GM21619 (cell line): ENCODE measurements at regions not wholly inside any gene's neighbourhood (a gene's known extent, or its start where the extent isn't known, plus 50 kb on each side); places are given as distances from the start of the nearest gene placed in this dataset.

Source experiments
- ATAC-seq: cut with Tn5 transposase; IDR thresholded peaks from one replicate; pipeline ENCODE4 v1.9.1; 2021; ENCODE audit not compliant: unreplicated experiment

DNA sequence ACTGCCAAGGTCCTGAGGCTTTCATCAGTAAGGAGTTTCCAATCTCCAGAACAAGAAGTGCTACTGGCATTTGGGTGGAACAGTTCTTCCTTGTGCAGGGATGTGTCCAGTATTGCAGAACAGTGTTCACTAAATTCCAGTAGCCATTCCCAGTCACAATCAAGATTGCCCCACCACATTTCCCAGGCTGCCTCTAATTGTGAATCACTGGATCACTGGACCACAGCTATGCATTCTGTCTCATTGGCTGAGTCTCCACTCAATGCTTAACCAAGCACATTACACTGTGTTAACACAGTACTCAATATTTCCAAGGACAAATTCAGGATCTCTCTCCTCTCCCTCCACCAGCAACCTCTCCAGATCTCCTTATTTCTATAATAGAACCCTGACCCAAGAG, 160.2 kb upstream of the CCDC150 start:
- ATAC-seq: no peak

DNA sequence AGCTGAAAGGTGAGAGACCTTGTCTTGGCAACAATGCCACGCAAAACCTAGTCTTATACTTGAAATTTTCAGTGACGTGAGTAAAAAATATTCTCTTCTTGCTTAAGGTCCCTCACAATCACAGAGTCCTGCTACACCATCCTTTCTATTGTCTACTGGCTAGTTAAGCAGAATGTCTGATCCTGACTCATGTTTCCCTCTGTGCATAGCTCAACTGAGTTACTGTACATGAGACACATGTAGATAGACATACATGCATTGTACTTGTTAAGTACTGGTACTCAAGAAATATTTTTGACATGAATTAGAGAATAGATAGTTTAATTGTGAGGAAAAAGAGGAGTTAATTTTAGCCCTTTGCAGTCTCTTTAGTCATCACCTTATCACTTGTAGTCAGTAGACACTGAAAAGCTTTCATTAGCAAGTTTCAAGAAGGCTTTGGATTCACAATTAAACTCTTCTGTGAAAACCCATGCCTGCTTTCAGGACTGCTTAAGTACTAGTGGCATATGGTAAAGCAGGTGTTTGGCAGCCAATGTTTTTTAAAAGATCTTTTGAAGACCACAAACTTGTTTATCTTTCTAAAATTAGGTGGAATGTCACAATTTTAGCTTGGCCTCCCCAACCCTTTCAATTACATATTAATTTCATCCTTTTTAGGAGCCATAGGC, 158.7 kb upstream of the CCDC150 start:
- ATAC-seq: no peak

DNA sequence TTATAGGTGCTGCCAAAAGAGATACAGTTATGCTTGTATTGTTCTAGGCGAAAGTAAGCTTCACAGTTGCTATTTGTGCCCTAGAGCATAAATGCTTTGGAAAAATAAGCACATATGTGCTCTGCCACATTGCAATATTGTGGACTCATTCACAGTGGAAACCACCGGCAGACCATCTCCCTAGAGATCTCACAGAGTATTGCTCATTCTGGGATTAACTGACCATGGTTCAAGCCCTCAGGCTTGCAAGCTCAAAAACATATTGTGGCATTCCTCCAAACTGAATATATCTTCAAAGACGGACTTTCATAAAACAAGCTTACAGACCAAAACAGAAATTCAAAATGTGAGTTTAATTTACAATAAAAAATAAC, 158.2 kb upstream of the CCDC150 start:
- ATAC-seq: no peak

DNA sequence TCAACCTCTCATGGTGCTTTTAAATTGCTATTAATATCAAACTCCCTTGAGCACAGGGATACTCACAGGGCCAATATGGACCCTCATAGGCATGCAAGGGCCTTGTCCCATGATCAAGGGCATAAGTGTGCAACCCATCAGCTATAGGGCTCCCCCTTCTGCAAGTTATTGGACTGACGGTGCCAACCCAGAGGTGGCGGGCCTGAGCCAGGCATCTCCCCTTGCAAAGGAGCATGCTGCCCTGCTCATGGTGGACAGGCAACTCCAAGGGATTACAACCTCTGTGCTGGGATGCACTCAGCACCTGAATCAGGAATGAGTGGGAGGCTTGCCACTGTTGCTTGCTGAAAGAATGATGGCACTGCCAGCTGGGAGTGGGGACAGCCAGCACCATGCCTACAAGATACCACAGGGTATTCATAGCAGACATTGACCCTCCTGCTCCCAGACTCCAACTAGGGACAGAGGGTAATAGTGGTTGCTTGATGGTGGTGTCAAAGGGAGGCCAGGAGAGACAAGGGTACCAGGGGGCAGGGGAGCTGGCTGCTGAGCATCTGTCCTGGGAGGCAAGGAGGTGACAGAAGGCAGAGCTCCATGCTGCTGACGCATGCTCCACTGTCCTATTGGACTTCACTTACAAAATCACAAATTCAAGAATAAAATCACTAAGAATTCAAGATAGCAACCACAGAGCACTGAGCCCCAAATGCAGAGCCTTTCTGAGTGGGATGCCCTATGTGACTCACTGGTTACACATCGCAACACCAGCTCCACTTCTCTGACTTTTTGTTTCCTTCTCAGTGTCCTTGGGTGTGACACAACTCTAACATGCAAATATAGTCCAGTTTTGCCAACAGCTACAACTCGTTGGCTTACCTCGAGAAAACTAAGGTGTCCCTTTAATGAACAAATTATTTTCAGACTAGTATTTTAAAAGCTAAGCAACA, 157.1 kb upstream of the CCDC150 start:
- ATAC-seq: no peak

DNA sequence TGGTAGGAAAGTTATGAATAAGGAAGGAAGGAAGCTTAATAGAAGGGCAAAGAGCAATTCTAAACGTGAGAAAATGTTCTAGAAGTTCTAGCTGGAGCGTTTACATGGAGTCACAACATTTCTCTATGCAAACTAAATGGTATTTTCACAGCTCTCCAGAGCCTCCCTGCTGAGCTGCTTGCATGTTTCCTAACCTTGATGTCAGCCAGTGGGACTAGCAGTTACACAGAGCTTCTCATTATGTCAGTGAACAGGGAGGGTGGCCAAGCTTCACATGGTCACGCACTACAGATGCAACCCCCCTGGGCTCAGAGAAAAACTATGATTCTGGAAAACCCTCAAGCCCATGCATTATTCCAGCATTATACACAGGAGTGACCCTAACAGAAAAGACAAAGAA, 153.4 kb upstream of the CCDC150 start:
- ATAC-seq: no peak

DNA sequence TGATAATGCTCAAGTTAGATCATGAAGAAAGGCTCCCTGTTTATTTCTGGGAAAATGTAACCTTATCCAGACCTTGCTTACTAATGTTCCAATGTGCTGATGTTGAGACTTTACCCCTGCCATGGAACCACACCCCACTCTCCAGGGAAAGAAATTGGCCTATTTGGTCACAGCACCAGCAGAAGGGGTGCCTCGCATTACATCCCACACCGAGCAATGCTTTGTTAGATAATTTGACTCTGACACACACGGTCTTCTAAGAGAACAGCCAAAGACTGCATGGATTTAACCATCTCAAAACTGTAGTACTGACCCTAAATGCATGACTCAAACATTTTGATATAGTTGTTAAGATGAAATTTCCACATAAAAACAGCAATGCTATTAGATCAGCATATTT, 152.1 kb upstream of the CCDC150 start:
- ATAC-seq: no peak

DNA sequence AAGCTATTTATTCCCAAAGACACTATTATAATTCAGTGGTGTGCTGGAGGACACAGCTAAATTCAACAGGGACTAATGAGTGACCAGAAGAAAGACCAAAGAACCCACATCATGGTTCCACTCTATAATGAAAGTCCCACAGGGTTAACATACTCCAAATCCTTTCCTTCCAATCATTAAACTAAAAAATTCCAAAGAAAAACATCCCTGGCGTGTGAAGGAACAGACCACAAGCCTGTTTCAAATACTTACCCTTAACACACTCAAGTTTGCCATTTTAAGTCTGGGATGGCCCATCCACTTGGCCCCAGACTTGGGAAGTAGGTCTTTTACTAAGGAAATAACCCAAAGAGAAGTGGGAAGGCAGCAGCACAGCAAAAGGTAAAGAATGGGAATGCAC, 150.1 kb upstream of the CCDC150 start:
- ATAC-seq: no peak

DNA sequence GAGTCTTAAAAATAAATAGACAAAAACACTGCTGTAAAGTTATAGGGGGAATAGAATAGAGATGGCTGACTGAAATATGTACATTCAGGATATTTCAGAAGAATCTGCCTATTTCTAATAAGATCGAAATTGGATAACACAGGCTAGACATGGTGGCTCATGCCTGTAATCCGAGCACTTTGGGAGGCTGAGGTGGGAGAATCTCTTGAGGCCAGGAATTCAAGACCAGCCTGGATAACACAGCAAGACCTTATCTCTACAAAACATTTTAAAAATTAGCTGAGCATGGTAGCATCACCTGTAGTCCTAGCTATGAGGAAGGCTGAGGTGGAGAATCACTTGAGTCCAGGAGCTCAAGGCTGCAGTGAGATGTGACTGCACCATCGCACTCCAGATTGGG, 146.6 kb upstream of the CCDC150 start:
- no peak for ATAC-seq

DNA sequence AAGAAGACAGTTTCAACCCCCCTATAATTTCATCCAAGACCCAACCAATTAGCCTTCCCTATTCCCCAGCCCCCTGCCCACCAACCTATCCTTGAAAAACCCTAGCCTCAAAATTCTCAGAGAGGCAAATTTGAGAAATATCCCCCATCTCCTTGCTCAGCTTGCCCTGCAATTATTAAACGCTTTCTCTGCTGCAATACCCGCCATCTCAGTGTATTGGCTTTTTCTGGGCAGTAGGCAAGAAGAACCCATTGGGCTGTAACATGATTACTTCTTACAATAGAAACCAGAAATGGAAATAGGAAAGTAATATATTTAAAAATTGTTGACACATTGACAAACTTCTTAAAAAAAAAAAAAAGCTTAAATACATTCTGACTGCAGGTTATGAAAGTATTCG, 140.6 kb upstream of the CCDC150 start:
- no peak for ATAC-seq

DNA sequence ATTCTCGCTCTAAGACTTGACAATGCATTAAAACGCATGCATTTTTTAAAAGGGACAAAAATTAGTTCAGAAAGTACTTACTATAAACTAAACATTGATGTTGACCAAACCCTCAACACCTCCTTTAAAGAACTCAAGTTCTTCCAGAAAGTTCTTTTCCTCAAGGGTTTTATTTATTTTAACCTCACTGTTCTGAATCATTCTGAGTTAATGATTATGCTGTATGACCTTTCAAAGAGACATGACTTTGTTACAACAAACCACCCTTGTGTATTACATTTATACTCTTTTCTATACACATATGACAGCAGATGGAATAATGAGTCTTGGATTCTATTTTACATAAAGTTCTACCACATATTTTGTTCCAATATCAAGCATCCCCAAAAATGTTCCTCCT, 139.8 kb upstream of the CCDC150 start:
- no peak for ATAC-seq

DNA sequence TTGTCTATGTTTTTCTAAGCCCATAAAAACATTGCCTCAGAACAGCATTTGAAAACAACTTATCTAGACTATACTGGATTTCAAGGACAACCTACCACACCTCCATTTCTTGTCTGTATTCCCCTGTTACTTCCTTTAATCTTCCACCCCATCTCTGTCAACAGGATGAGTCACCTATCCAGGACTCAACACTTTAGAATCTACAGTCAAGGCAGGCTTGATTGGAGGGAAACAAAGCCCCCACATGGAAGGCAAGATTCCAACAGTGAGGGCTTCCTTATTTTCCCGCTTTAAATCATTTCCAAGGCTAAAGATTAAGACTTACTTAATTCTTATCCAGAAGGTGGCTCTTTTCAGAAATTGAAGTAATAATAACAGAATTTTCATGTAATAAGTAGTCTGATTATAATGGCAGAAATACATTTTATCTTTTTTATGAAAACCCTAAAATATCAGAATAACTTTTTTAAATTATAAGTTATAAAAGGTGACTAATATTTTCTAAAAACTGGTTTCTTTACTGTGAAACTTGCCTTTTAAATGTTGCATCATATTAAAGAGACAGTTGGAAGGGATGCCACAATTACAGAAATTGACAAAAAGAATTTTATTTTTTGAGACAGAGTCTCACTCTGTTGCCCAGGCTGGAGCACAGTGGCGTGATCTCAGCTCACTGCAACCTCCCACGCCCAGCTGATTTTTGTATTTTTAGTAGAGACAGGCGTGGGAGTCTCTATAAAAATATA, 138.7 kb upstream of the CCDC150 start:
- ATAC-seq: no peak

DNA sequence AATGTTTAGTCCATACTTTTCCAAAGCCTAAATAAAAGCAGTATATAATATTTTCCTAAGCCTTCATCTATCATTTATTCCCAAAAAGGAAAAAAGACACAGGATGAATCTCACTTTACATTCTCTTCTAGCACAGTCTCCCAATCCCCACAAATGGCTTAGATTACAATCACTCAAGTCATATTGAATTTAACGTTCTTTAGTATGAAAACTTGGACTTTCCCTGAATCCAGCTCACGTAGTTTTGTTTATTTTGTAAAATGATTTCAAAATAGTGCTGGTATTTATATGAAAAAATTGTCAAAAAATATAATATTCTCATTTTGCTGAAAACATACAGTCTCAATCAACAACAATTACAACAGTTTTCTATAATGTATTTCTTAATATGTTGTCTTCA, 137.7 kb upstream of the CCDC150 start:
- ATAC-seq: no peak

DNA sequence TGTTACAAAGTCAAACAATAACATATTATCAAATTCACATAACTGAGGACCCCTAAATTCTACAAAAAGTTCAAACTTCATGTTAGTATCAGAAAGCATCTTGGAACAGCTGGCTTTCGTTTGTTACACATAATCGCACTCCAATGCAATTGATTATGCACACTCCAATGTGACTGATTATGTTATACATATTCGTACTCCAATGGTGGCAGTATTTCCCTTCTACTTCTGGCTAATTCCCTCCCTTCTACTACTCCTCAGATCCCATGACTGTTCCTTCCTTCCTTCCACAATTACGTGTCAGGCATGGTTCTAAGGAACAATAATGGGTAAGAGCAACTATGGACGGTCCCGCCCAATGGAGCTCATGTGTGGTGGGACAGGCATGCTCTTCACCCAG, 137.1 kb upstream of the CCDC150 start:
- no peak for ATAC-seq

DNA sequence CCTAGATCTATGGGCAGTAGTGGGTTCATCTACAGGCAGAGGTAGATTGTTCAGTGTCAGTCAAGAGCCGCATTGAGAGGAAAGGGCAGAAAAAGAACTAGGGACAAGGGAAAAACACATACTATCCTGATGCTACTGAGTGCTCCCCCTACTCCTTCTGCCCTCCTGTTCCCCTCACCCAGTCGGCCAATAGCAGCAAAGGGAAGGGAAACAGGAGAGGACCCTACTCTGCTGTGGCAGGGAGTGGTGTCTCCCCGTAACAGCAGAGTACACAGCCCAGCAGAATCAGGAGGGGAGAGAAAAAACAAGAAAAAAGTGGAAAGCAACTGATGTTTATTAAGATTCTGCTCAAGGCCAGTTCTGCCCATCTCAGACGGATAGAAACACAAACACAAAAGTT, 136.1 kb upstream of the CCDC150 start:
- ATAC-seq: no peak

DNA sequence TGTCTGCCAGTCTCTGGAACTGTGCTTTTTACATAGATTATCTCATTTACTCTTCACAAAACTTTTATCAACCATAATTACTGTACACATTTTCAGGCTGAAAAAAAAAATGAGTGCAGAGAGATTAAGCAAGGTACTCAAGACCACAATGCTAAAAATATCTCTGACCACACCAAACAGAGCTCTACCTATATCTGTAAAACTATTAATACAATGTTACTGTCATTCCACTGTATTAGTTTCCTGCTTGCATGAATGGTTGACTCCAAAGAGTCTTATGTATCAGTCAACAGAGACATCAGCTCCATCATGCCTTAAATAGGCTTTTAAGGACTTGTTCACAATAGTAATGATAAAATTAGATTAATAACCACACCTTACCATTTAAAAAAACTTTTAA, 134.7 kb upstream of the CCDC150 start:
- peak; percentile 57 for ATAC-seq

DNA sequence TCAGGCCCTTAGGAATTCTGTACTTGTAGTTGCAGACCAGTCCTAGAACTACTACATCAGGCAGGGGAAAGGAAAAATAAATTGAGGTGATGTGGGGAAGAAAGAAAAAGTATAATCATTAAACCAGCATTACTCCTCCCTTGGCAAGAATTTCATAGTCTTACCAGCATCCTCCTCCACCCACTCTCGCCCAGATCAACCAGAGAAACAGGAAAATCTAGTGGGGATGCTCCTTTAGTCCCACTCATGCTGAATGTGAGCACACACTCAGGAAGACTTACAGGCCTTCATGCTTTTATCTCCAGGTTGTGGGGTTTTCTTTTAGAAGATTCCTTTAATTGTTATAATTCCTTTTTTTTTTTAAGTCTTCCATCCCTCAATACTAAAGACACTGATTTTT, 129.3 kb upstream of the CCDC150 start:
- no peak for ATAC-seq

DNA sequence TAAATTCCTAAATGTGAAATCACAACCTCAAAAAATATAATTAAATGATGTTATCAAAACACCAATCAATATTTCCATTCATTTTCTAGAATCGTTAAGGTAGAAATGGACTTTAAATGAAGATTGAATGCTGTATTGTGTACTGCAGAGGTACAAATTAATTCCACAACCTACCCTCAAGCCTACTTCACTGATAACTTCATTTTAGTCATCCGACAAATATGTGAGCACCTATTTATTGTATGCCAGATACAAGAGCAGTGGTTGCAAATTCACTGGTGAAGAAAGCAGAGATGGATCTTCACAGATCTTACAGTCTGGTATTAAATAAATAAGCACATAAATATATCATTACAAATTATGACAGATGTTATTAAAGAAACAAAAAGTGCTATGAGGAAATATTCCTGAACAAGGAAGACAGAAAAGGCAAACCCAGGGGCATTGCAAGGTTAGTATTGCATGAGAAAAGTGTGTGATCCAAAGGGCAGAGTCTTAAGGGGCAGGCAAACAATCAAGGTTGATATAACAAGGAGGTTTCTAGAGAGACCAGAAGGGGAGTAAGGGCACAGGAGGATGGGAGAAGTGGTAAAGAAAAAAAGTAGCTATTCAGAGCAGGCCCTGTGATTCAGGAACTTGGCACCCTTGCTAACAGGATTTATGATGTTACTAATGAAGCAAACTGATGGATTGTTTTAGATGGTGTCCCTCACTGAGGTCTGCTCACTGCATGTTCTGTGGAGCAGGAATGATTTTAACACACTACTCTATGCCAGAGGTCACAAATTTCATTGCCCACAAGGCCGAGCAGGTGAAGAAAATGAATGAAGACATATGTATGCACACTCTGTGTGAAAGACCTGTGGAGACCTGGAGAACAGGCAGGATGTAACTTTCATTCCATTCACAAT, 128.0 kb upstream of the CCDC150 start:
- ATAC-seq: no peak

DNA sequence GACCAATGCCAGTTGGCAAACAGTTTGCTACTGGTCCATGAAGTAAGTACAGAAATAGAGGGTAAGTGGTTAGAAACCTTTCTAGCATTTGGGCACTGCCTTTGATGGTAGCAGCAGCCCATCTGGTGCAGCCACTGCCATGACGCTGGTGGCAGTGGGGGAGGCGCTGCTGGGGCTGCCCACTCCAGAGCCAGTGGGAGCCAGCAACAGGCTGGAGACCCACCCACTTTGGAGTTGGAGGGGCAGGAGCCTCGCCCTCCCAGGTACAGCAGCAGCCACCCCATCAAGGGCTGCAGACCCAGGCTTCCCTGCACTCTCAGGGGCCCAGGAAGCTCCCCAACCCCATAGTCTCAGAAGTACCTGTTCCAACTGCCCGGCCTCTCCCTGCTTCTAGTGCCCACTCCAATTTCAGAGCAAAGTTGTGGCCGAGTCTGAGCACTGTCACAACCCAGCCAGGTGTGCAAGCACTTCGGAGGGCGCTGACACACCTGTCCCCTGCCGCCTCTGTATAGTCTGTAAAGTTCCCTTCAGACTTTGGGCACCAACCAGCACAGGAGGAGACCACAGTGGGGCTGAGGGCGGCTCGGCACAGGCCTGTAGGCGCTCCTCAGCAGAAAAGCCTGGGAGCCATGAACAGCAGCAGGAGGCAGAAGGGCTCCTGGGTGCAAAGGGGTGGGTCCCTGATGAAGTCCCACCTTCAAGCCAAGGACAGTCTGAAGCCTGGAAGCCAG, 125.6 kb upstream of the CCDC150 start:
- no peak for ATAC-seq

DNA sequence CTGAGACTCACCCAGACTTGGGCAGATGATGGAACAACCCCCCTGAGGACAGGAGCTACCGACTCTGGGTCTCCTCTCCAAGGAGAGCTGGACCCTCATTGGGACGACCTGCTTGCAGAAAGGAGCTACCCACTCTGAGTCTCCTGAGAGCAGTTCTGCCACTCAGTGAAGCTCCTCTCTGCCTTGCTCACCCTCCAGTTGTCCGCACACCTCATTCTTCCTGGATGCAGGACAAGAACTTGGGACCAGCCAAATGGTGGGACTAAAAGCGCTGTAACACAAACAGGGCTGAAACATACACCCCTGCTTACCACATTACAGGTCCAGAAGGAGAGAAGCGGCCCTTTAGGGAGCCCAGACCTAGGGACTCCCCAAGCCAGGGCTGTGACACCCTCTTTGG, 124.9 kb upstream of the CCDC150 start:
- no peak for ATAC-seq

DNA sequence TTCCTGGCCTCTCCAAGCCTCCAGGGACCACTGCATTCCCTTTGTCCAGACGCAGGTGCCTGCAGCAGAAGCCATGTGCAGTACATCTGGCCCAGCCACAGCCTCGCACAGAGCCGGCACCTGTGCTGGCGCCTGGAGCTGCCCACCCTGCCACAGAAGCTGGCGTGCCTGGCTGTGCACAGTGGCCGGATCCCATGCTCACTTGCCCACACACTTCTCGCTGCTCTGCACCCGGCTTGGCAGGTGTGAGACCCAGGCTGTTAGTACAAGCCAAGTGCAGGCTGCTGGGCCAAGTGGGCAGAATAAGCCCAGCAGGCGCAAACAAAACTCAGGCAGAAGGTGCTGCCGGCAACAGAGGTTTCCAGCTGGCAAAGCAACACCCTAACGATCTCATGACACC, 124.5 kb upstream of the CCDC150 start:
- no peak for ATAC-seq
